ENCODE measurements at regions not wholly inside any gene's neighbourhood (a gene's known extent, or its start where the extent isn't known, plus 50 kb on each side); places are given as distances from the start of the nearest gene placed in this dataset.

DNA sequence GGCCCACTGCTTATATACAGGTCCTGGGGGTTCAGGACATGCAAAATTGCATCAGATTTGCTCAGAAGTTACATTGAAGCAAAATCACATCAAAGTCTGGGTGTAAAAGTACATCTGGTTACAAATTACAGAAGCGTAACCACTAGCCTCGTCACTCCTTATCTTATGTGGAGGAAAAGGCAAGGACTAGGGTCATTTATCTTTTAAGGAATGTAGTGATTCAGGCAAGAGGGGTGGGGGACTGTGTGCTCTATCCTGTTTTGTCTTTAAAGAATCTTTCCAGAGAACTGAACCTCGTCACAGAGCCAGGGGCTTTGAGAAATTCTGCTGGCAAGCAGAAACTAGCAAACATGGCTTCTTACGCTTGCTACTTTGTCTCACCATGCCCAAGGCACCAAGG, 61.1 kb upstream of the RAB4A start:
- TF ChIP-seq ZNF274 (IDR thresholded peaks at IDR 0.05; ENCODE audit: low read depth, low read length) (no peak), YY1 (IDR thresholded peaks at IDR 0.05; ENCODE audit: insufficient read depth, insufficient read length) (no peak)

Data from NT2/D1 (cell line).